KMS-11 (cell line): ENCODE measurements at regions not wholly inside any gene's neighbourhood (a gene's known extent, or its start where the extent isn't known, plus 50 kb on each side); places are given as distances from the start of the nearest gene placed in this dataset.

ENCODE experiments used
- H2AFZ ChIP-seq: fragments of 200-600 bp; sonication (generic); 2 replicates; pipeline ENCODE4 v1.6.1; 2016; ENCODE audit warnings: antibody characterized with exemption, mixed run types, low read depth
- H3K27ac ChIP-seq: fragments of 200-600 bp; sonication (generic); 2 replicates; pipeline ENCODE4 v1.6.1; 2016; ENCODE audit warnings: mild to moderate bottlenecking, mixed run types
- H3K27me3 ChIP-seq: fragments of 200-600 bp; sonication (generic); 2 replicates; pipeline ENCODE4 v1.6.1; 2017; ENCODE audit warnings: mild to moderate bottlenecking, low read depth, mixed run types, moderate library complexity; ENCODE audit not compliant: insufficient read depth
- H3K36me3 ChIP-seq: fragments of 200-600 bp; sonication (generic); 2 replicates; pipeline ENCODE4 v1.6.1; 2017; ENCODE audit warnings: mild to moderate bottlenecking, mixed run types; ENCODE audit not compliant: insufficient read depth
- H3K4me1 ChIP-seq: fragments of 200-600 bp; sonication (generic); 2 replicates; pipeline ENCODE4 v1.6.1; 2016; ENCODE audit warnings: mild to moderate bottlenecking, low read depth, mixed run types; ENCODE audit not compliant: poor library complexity, severe bottlenecking
- H3K4me2 ChIP-seq: fragments of 200-600 bp; sonication (generic); 2 replicates; pipeline ENCODE4 v1.7.0; 2016; ENCODE audit warnings: mild to moderate bottlenecking, mixed run types
- H3K4me3 ChIP-seq: fragments of 200-600 bp; sonication (generic); IDR thresholded peaks from 2 replicates; pipeline ENCODE4 v1.6.1; 2017; ENCODE audit warnings: low read depth, low read length, mixed read lengths; ENCODE audit not compliant: insufficient read depth
- H3K79me2 ChIP-seq: fragments of 200-600 bp; sonication (generic); 2 replicates; pipeline ENCODE4 v1.6.1; 2016; ENCODE audit warnings: low read depth, mixed run types; ENCODE audit not compliant: insufficient read depth
- H3K9ac ChIP-seq: fragments of 200-600 bp; sonication (generic); 2 replicates; pipeline ENCODE4 v1.6.1; 2016; ENCODE audit warnings: mild to moderate bottlenecking, mixed run types
- H4K20me1 ChIP-seq: fragments of 200-600 bp; sonication (generic); 2 replicates; pipeline ENCODE4 v1.6.1; 2016; ENCODE audit warnings: mild to moderate bottlenecking, mixed run types; ENCODE audit not compliant: insufficient read depth
- CTCF ChIP-seq: fragments of 200-600 bp; sonication (generic); conservative IDR thresholded peaks from 2 replicates; pipeline ENCODE4 v1.6.1; 2017; ENCODE audit warnings: low read depth, mild to moderate bottlenecking, antibody characterized with exemption, low read length, moderate library complexity, mixed read lengths

- Histone ChIP-seq H3K27ac (no peak overlapping the region), H4K20me1 (no peaks in the 10 kb centered on the region), H3K9ac (no peak overlapping the region), H3K79me2 (no peaks in the 10 kb centered on the region), H3K36me3 (no peaks in the 10 kb centered on the region), H2AFZ (no peak overlapping the region), H3K4me3 (no peak overlapping the region), H3K27me3 (no peaks in the 10 kb centered on the region), H3K4me2 (no peak overlapping the region), H3K4me1 (no peaks in the 10 kb centered on the region)
- no peak for TF ChIP-seq CTCF
Observed at GRCh38 chr2:122203523-122203922, 448.1 kb downstream of the TSN start.

- no peak overlapping the region for H3K4me2 ChIP-seq
- H2AFZ ChIP-seq, result no peak overlapping the region
- H3K27ac ChIP-seq, result no peak overlapping the region
- no peaks in the 10 kb centered on the region for H3K27me3 ChIP-seq
- no peaks in the 10 kb centered on the region for H3K79me2 ChIP-seq
- H3K4me1 ChIP-seq, result no peaks in the 10 kb centered on the region
- H3K36me3 ChIP-seq, result no peaks in the 10 kb centered on the region
- no peak overlapping the region for H3K9ac ChIP-seq
- TF ChIP-seq CTCF, result no peak
- no peaks in the 10 kb centered on the region for H4K20me1 ChIP-seq
- no peak overlapping the region for H3K4me3 ChIP-seq
Observed at GRCh38 chr2:122205641-122206040, 450.2 kb downstream of the TSN start.

- no peaks in the 10 kb centered on the region for H3K36me3 ChIP-seq
- H3K27ac ChIP-seq, result no peak overlapping the region
- no peak for TF ChIP-seq CTCF
- no peak overlapping the region for H2AFZ ChIP-seq
- no peak overlapping the region for H3K4me2 ChIP-seq
- H3K4me1 ChIP-seq, result peaks cover 4% of the 10 kb centered on the region
- H4K20me1 ChIP-seq, result no peaks in the 10 kb centered on the region
- no peak overlapping the region for H3K4me3 ChIP-seq
- no peaks in the 10 kb centered on the region for H3K79me2 ChIP-seq
- no peaks in the 10 kb centered on the region for H3K27me3 ChIP-seq
- H3K9ac ChIP-seq, result no peak overlapping the region
Observed at GRCh38 chr2:122206101-122206500, 450.6 kb downstream of the TSN start.

- no peaks in the 10 kb centered on the region for H3K79me2 ChIP-seq
- no peak overlapping the region for H3K27ac ChIP-seq
- H3K4me2 ChIP-seq, result no peak overlapping the region
- H3K4me1 ChIP-seq, result peaks cover 6% of the 10 kb centered on the region
- no peak overlapping the region for H2AFZ ChIP-seq
- no peaks in the 10 kb centered on the region for H3K27me3 ChIP-seq
- TF ChIP-seq CTCF, result no peak
- no peaks in the 10 kb centered on the region for H4K20me1 ChIP-seq
- no peak overlapping the region for H3K9ac ChIP-seq
- no peaks in the 10 kb centered on the region for H3K36me3 ChIP-seq
- H3K4me3 ChIP-seq, result no peak overlapping the region
Observed at GRCh38 chr2:122209377-122209776, 453.9 kb downstream of the TSN start.

- no peaks in the 10 kb centered on the region for H3K36me3 ChIP-seq
- H3K4me2 ChIP-seq, result no peak overlapping the region
- no peaks in the 10 kb centered on the region for H4K20me1 ChIP-seq
- H3K4me1 ChIP-seq, result peaks cover 6% of the 10 kb centered on the region
- no peak for TF ChIP-seq CTCF
- H3K27me3 ChIP-seq, result no peaks in the 10 kb centered on the region
- H3K79me2 ChIP-seq, result no peaks in the 10 kb centered on the region
- H3K27ac ChIP-seq, result no peak overlapping the region
- no peak overlapping the region for H2AFZ ChIP-seq
- H3K4me3 ChIP-seq, result no peak overlapping the region
- H3K9ac ChIP-seq, result no peak overlapping the region
Observed at GRCh38 chr2:122210065-122210464, 454.6 kb downstream of the TSN start.
